Endometrium (tissue), 2 donors: ENCODE measurements at regions not wholly inside any gene's neighbourhood (a gene's known extent, or its start where the extent isn't known, plus 50 kb on each side); places are given as distances from the start of the nearest gene placed in this dataset.

ENCODE experiments used
- FAIRE-seq: peaks from 2 replicates; lab custom pipeline; 2012; peaks lifted over from hg19 to GRCh38; lab: Jason Lieb, UNC
- donor health status: control.
- donor health status: control.

GRCh38 chr6:55642366-55642765, 63.4 kb upstream of the HMGCLL1 start:
- no peak for FAIRE-seq

DNA sequence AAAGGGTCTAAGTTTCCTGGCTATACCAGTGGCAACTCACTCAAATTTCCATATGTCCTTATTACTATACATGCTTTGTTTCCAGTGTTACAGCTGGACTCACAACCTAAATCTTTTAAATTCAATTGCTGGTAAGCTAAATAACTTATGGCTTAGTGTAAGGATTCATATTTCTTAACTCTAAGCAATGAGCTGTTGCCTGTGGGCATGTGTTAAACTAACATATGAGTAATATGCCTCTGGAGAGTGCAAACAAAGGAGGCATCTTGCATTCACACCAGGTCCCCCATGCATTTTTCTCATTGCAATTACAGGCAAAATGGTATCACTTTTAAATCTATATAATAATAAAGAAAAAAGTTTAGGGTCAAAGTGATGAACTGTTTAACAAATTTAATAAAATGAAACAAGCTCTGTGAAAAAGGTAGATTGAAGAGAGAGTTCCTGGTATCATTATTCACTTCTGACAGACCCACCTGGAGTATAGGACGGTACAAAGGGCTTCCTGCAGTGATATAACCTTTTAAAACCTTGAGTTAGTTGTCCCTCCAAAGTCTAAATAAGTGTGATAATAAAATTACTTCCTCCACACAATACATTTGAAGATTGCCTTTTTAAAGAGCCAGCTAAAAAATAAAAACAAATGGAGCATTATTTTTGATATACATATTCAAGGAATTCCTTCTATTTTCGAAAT, 57.6 kb upstream of the HMGCLL1 start:
- FAIRE-seq, result no peak

GRCh38 chr6:55633471-55633870, 54.5 kb upstream of the HMGCLL1 start:
- no peak for FAIRE-seq

DNA sequence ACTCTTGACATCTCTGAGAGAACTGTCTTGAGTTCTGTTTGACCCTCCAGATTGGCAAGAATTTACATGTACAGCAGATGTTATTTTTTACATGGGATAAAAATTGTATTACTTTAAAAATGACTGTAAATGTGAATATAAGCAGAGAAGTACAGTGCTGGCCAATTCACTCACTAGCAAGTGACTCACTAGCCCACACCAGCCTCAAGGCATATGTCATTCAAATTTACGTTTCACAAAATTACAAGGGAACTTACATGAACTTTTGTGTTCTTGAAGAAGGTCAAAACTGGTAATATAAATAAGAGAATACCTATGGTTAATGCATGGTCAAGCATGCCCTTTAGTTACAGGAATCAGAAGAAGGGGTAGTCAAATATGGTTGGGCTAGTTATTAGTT, 54.0 kb upstream of the HMGCLL1 start:
- FAIRE-seq, result no peak
